WI38 (cell line): ENCODE measurements at regions not wholly inside any gene's neighbourhood (a gene's known extent, or its start where the extent isn't known, plus 50 kb on each side); places are given as distances from the start of the nearest gene placed in this dataset.
"Not testable (repeated sequence)": the region's sequence is repeated elsewhere in the genome, so short reads cannot be mapped to it uniquely, and the experiment has no call there.

Experiments
- H3K4me3 ChIP-seq: 2 replicates; pipeline ENCODE4 v1.5.1; 2011; ENCODE audit warnings: low read depth, mild to moderate bottlenecking, control low read depth, low read length
- TF ChIP-seq, protein P1 (sequence below): IDR thresholded peaks from 2 replicates; pipeline ENCODE4 v1.5.1; 2012; ENCODE audit warnings: low read depth, mild to moderate bottlenecking, control low read depth, low read length

DNA sequence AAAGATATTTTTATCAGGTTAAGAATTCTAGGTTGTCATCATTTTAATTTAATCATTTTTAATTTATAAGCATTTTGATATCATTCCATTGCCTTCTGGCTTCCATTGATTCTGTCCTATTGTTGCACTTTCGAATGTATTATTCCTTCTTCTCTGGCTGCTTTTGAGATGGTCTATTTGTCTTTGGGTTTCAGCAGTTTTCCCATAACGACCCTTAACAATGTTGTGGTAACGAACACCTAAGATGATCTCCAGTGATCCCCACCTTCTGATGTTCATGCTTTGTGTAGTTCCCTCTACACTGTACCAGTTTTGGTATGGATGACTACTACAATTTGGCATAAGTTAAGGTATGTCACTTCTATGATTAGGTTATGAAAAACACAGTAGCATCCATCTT lies 59.9 kb downstream of the MINAR1 start:
- TF ChIP-seq, protein P1, sequence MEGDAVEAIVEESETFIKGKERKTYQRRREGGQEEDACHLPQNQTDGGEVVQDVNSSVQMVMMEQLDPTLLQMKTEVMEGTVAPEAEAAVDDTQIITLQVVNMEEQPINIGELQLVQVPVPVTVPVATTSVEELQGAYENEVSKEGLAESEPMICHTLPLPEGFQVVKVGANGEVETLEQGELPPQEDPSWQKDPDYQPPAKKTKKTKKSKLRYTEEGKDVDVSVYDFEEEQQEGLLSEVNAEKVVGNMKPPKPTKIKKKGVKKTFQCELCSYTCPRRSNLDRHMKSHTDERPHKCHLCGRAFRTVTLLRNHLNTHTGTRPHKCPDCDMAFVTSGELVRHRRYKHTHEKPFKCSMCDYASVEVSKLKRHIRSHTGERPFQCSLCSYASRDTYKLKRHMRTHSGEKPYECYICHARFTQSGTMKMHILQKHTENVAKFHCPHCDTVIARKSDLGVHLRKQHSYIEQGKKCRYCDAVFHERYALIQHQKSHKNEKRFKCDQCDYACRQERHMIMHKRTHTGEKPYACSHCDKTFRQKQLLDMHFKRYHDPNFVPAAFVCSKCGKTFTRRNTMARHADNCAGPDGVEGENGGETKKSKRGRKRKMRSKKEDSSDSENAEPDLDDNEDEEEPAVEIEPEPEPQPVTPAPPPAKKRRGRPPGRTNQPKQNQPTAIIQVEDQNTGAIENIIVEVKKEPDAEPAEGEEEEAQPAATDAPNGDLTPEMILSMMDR = no peak
- H3K4me3 ChIP-seq = no peak overlapping the region

GRCh38 chr15:79494384-79494909 lies 62.3 kb downstream of the MINAR1 start:
- TF ChIP-seq, protein P1 = no peak
- no peak overlapping the region for H3K4me3 ChIP-seq

GRCh38 chr15:79494963-79495755 lies 63.0 kb downstream of the MINAR1 start:
- TF ChIP-seq, protein P1 = no peak

GRCh38 chr15:79495775-79496174 lies 63.6 kb downstream of the MINAR1 start:
- no peak overlapping the region for H3K4me3 ChIP-seq
- TF ChIP-seq, protein P1 = no peak

More at GRCh38 chr15:79494963-79495755, 63.0 kb downstream of the MINAR1 start:
- no peak overlapping the region for H3K4me3 ChIP-seq

- TF ChIP-seq, protein P1 = no peak
- H3K4me3 ChIP-seq = no peak overlapping the region
Measured at GRCh38 chr15:79496838-79497237, 64.7 kb downstream of the MINAR1 start.

DNA sequence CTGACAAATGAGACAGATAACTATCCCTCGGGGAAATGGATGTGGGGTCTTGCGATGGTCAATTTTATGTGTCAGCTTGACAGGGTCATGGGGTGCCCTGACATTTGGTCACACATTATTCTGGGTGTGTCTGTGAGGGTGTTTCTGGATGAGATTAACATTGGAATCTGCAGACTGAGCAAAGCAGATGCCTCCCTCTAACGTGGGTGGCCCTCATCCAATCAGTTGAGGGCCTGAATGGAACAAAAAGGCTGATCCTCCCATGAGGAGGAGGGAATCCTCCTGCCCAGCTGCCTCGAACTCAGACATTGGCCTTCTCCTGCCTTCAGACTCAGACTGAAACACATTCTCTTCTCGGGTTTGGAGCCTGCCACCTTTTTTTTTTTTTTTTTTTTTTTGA lies 69.0 kb downstream of the MINAR1 start:
- no peak overlapping the region for H3K4me3 ChIP-seq
- TF ChIP-seq, protein P1 = no peak

GRCh38 chr15:79505956-79506355 lies 73.8 kb downstream of the MINAR1 start:
- TF ChIP-seq, protein P1 = no peak
- no peak overlapping the region for H3K4me3 ChIP-seq

GRCh38 chr15:79512844-79513243 lies 80.7 kb downstream of the MINAR1 start:
- not testable (repeated sequence) for H3K4me3 ChIP-seq
